HepG2 (cell line): ENCODE measurements at regions not wholly inside any gene's neighbourhood (a gene's known extent, or its start where the extent isn't known, plus 50 kb on each side); places are given as distances from the start of the nearest gene placed in this dataset.

Experiments used
- BATF2 ChIP-seq: sonication (generic); formaldehyde crosslinking; IDR thresholded peaks from 2 replicates; pipeline ENCODE4 v1.8.0; 2022; ENCODE audit warnings: mild to moderate bottlenecking, missing genetic modification reagents, moderate library complexity
- CBX2 ChIP-seq, 2 experiments: fragments of 200-600 bp in 1 of 2; sonication (generic); formaldehyde crosslinking in 1 of 2; IDR thresholded peaks; 2 replicates each; pipeline versions ENCODE4 v1.7.0 to v1.8.1; 2018 to 2022; ENCODE audit warnings: low read depth in 2 of 2, low read length in 1 of 2, mild to moderate bottlenecking in 1 of 2, missing genetic modification reagents in 1 of 2
- THYN1 ChIP-seq: sonication (generic); formaldehyde crosslinking; IDR thresholded peaks from 2 replicates; pipeline ENCODE4 v1.8.1; 2023; ENCODE audit warnings: low read depth, mild to moderate bottlenecking, moderate library complexity, missing genetic modification reagents, borderline replicate concordance
- YEATS4 ChIP-seq: sonication (generic); formaldehyde crosslinking; IDR thresholded peaks from 2 replicates; pipeline ENCODE4 v1.4.0; 2020; ENCODE audit warnings: missing genetic modification reagents, borderline replicate concordance
- ZBTB49 ChIP-seq: sonication (generic); formaldehyde crosslinking; IDR thresholded peaks from 2 replicates; pipeline ENCODE4 v1.4.0; 2020; ENCODE audit warnings: missing genetic modification reagents, borderline replicate concordance
- ZNF224 ChIP-seq: sonication (generic); formaldehyde crosslinking; IDR thresholded peaks from 2 replicates; pipeline ENCODE4 v1.5.0; 2020; ENCODE audit warnings: mild to moderate bottlenecking, missing genetic modification reagents
- ZNF329 ChIP-seq: sonication (generic); formaldehyde crosslinking; IDR thresholded peaks from 2 replicates; pipeline ENCODE4 v1.9.0; 2021; ENCODE audit warnings: low read depth, mild to moderate bottlenecking, missing genetic modification reagents
- ZNF343 ChIP-seq: sonication (generic); formaldehyde crosslinking; IDR thresholded peaks from 2 replicates; pipeline ENCODE4 v1.4.0; 2020; ENCODE audit warnings: mild to moderate bottlenecking, missing genetic modification reagents
- TF ChIP-seq, protein P1 (sequence below): sonication (generic); formaldehyde crosslinking; IDR thresholded peaks from 2 replicates; pipeline ENCODE4 v1.4.0; 2020; ENCODE audit warnings: missing genetic modification reagents

- TF ChIP-seq, protein P1, sequence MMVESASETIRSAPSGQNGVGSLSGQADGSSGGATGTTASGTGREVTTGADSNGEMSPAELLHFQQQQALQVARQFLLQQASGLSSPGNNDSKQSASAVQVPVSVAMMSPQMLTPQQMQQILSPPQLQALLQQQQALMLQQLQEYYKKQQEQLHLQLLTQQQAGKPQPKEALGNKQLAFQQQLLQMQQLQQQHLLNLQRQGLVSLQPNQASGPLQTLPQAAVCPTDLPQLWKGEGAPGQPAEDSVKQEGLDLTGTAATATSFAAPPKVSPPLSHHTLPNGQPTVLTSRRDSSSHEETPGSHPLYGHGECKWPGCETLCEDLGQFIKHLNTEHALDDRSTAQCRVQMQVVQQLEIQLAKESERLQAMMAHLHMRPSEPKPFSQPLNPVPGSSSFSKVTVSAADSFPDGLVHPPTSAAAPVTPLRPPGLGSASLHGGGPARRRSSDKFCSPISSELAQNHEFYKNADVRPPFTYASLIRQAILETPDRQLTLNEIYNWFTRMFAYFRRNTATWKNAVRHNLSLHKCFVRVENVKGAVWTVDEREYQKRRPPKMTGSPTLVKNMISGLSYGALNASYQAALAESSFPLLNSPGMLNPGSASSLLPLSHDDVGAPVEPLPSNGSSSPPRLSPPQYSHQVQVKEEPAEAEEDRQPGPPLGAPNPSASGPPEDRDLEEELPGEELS (CRISPR knock-in tag) = no peak
- TF ChIP-seq ZNF343 (CRISPR knock-in tag) (no peak), ZNF329 (no peak), THYN1 (no peak), YEATS4 (CRISPR knock-in tag) (no peak), CBX2 (IDR thresholded peaks at IDR 0.05; ENCODE audit: low read depth, low read length) (no peak), CBX2 (CRISPR knock-in tag; IDR thresholded peaks at IDR 0.05; ENCODE audit: low read depth) (no peak), BATF2 (CRISPR knock-in tag) (no peak), ZNF224 (CRISPR knock-in tag) (no peak), ZBTB49 (CRISPR knock-in tag) (no peak)
Observed at GRCh38 chr15:62977952-62978811, 64.4 kb upstream of the TPM1 start (continued).
